ENCODE measurements at regions not wholly inside any gene's neighbourhood (a gene's known extent, or its start where the extent isn't known, plus 50 kb on each side); places are given as distances from the start of the nearest gene placed in this dataset.

GRCh38 chr17:71548540-71549190 is 572.2 kb upstream of the SOX9 start:
- TF ChIP-seq POLR2AphosphoS5 (IDR thresholded peaks at IDR 0.05): no peak
- TF ChIP-seq, protein P1, sequence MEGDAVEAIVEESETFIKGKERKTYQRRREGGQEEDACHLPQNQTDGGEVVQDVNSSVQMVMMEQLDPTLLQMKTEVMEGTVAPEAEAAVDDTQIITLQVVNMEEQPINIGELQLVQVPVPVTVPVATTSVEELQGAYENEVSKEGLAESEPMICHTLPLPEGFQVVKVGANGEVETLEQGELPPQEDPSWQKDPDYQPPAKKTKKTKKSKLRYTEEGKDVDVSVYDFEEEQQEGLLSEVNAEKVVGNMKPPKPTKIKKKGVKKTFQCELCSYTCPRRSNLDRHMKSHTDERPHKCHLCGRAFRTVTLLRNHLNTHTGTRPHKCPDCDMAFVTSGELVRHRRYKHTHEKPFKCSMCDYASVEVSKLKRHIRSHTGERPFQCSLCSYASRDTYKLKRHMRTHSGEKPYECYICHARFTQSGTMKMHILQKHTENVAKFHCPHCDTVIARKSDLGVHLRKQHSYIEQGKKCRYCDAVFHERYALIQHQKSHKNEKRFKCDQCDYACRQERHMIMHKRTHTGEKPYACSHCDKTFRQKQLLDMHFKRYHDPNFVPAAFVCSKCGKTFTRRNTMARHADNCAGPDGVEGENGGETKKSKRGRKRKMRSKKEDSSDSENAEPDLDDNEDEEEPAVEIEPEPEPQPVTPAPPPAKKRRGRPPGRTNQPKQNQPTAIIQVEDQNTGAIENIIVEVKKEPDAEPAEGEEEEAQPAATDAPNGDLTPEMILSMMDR (IDR thresholded peaks at IDR 0.05): no peak
